Stomach (tissue), 8 donors: ENCODE measurements at regions not wholly inside any gene's neighbourhood (a gene's known extent, or its start where the extent isn't known, plus 50 kb on each side); places are given as distances from the start of the nearest gene placed in this dataset.

Experiments
- DNase-seq, 2 donors: peaks; one replicate each; pipeline versions ENCODE4 v3.0.0 to v3.0.0-alpha.2; 2013 to 2019
- H3K27ac ChIP-seq, 5 donors: fragments of 200-600 bp in 4 of 5; sonication (generic) in 4 of 5; one replicate each; pipeline ENCODE4 v1.5.1; 2013 to 2019; ENCODE audit warnings: mild to moderate bottlenecking in 1 of 5, moderate library complexity in 1 of 5
- H3K27me3 ChIP-seq, 3 donors: fragments of 200-600 bp; sonication (generic); one replicate each; pipeline ENCODE4 v1.5.1; 2017 to 2019; ENCODE audit warnings: mixed run types in 1 of 3
- H3K36me3 ChIP-seq, 4 donors: fragments of 200-600 bp; sonication (generic); 1 replicate in 3 of 4; 2 replicates in 1 of 4; pipeline ENCODE4 v1.5.1; 2016 to 2019
- H3K4me1 ChIP-seq, 4 donors: fragments of 200-600 bp; sonication (generic); one replicate each; pipeline ENCODE4 v1.5.1; 2016 to 2019
- H3K4me3 ChIP-seq, 4 donors: fragments of 200-600 bp; sonication (generic) in 3 of 4; one replicate each; pipeline ENCODE4 v1.5.1; 2016 to 2019; ENCODE audit warnings: mild to moderate bottlenecking in 1 of 4
- H3K9me3 ChIP-seq, 4 donors: fragments of 200-600 bp; sonication (generic); one replicate each; pipeline ENCODE4 v1.5.1; 2016 to 2019
- EP300 ChIP-seq: sonication (generic); formaldehyde crosslinking; IDR thresholded peaks from one replicate; pipeline ENCODE4 v1.6.1; 2017; ENCODE audit warnings: antibody characterized with exemption
- POLR2A ChIP-seq, 4 donors: fragments of 450-650 bp; IDR thresholded peaks; one replicate each; pipeline ENCODE4 v1.6.1; 2016; ENCODE audit warnings: antibody characterized with exemption in 4 of 4, control low read depth in 2 of 4, mild to moderate bottlenecking in 1 of 4, moderate library complexity in 1 of 4
- POLR2AphosphoS5 ChIP-seq, 3 donors: sonication (generic); formaldehyde crosslinking; IDR thresholded peaks; one replicate each; pipeline ENCODE4 v1.6.1; 2016; ENCODE audit warnings: antibody characterized with exemption in 3 of 3
- WGBS, 5 donors: extraction: QIAGEN DNeasy Blood & Tissue Kit in 3 of 5; methylation state at CpG; one replicate each; pipeline versions ENCODE4 v1.1.5 to v1.1.7; 2013 to 2018; 5-methylcytosine and 5-hydroxymethylcytosine counted together
- intact Hi-C: fragments of 100-400 bp; cut with DNase I; formaldehyde crosslinking; loops from one replicate; pipeline ENCODE4 v1.15.1; 2023; ENCODE audit warnings: low total_unique reads
- TF ChIP-seq, protein P1 (sequence below), 7 experiments: fragments of 450-650 bp in 4 of 7; fragments of 200-600 bp in 3 of 7; sonication (generic) in 3 of 7; IDR thresholded peaks; one replicate each; pipeline ENCODE4 v1.5.1; 2016 to 2019; ENCODE audit warnings: antibody characterized with exemption in 7 of 7, control low read depth in 2 of 7, mild to moderate bottlenecking in 1 of 7
- donor health status: healthy with polysubstance abuse.
- donor health status: Bipolar disorder and iron deficiency.
- donor health status: healthy.

DNA sequence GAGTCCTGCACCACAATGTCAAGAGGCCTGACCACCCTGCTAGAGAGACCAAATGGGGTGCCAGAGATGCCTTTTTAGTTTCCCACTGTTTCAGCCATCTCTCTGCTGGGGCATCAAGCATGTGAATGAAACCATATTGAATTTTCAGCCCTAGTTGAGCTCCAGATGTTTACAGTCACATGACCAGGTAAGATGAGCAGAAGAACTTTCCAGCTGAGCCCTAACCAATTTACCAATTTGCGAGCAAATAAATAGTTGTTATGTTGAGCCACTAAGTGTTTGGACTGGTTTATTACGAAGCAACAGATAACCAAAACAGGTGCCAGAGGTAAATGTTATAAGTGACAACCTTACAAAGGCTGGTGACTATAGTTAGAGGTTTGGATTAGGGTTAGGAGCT lies 209.1 kb upstream of the CCL2 start:
- peaks cover 0 to 14% (median 0%) of the 10 kb centered on the region in 3 donors for H3K27me3 ChIP-seq
- TF ChIP-seq POLR2AphosphoS5 (IDR thresholded peaks at IDR 0.05): no peak
- H3K36me3 ChIP-seq: no peaks in the 10 kb centered on the region
- WGBS, 5 donors: 72 to 89% (median 81%) methylated on average over 2 of the region's 2 CpGs
- H3K9me3 ChIP-seq: peaks cover 0 to 15% (median 9%) of the 10 kb centered on the region in 4 donors
- intact Hi-C loops: no loop called here
- no peaks in the 10 kb centered on the region for H3K4me1 ChIP-seq
- no peak overlapping the region for H3K4me3 ChIP-seq
- no peak for DNase-seq
- no peak overlapping the region for H3K27ac ChIP-seq

DNA sequence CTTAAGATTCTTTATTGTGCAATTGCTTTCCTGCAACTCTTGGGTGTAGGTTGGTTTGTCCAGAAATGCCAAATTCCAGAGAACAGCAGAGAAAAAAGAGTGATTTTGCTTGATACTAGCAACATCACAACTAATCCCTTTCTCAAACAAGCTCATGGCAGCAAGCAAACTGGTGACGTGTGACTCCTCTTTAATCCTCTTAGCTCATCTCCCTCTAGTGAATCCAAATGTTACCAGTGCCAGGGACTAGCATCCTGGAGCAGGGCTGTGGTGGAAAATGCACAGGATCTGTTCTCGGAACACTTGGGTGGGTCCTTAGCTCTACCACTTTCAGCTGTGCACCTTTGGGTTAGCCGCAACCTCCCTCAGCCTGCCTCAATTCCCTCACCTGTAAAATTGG lies 204.0 kb upstream of the CCL2 start:
- Histone ChIP-seq H3K9me3 (peaks cover 0 to 6% (median 5%) of the 10 kb centered on the region in 4 donors), H3K27ac (no peak overlapping the region), H3K4me1 (no peaks in the 10 kb centered on the region), H3K36me3 (no peaks in the 10 kb centered on the region), H3K27me3 (peaks cover 0 to 22% (median 0%) of the 10 kb centered on the region in 3 donors), H3K4me3 (no peak overlapping the region)
- 60 to 72% (median 63%) methylated on average over 3 of the region's 3 CpGs for WGBS, 5 donors
- intact Hi-C loops: no loop called here
- DNase-seq: no peak
- TF ChIP-seq, protein P1, sequence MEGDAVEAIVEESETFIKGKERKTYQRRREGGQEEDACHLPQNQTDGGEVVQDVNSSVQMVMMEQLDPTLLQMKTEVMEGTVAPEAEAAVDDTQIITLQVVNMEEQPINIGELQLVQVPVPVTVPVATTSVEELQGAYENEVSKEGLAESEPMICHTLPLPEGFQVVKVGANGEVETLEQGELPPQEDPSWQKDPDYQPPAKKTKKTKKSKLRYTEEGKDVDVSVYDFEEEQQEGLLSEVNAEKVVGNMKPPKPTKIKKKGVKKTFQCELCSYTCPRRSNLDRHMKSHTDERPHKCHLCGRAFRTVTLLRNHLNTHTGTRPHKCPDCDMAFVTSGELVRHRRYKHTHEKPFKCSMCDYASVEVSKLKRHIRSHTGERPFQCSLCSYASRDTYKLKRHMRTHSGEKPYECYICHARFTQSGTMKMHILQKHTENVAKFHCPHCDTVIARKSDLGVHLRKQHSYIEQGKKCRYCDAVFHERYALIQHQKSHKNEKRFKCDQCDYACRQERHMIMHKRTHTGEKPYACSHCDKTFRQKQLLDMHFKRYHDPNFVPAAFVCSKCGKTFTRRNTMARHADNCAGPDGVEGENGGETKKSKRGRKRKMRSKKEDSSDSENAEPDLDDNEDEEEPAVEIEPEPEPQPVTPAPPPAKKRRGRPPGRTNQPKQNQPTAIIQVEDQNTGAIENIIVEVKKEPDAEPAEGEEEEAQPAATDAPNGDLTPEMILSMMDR (IDR thresholded peaks at IDR 0.05): no peak
- TF ChIP-seq POLR2AphosphoS5 (IDR thresholded peaks at IDR 0.05): no peak
- no peak for TF ChIP-seq POLR2A (IDR thresholded peaks at IDR 0.05)

DNA sequence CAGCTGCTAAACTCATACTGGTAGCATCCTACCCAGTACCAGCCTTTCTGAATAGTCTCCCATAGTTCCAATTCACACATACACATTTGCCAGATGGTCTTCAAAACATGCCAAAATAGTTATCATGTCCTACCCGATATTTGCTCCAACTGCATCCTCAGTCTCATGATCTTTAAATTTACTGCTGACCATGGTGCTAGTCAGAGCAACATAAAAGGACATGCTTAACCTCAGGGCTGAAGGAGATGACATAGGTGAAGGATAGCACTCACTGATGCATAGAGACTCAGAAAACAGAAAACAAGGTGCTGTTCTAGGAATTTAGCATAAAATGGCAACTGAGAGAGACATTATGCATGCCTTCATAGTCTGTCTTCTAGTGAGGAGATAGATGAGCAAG lies 200.6 kb upstream of the CCL2 start:
- intact Hi-C loops: no loop called here
- no peak overlapping the region for H3K27ac ChIP-seq
- no peaks in the 10 kb centered on the region for H3K4me1 ChIP-seq
- TF ChIP-seq EP300 (no peak), POLR2A (IDR thresholded peaks at IDR 0.05) (no peak), POLR2AphosphoS5 (IDR thresholded peaks at IDR 0.05) (no peak)
- TF ChIP-seq, protein P1 (IDR thresholded peaks at IDR 0.05): no peak
- H3K36me3 ChIP-seq: no peaks in the 10 kb centered on the region
- H3K27me3 ChIP-seq: peaks cover 0 to 26% (median 0%) of the 10 kb centered on the region in 3 donors
- peaks cover 0 to 7% (median 1%) of the 10 kb centered on the region in 4 donors for H3K9me3 ChIP-seq
- WGBS, 5 donors: 76 to 91% (median 87%) methylated on average over 1 of the region's 1 CpG
- H3K4me3 ChIP-seq: no peak overlapping the region
- no peak for DNase-seq

DNA sequence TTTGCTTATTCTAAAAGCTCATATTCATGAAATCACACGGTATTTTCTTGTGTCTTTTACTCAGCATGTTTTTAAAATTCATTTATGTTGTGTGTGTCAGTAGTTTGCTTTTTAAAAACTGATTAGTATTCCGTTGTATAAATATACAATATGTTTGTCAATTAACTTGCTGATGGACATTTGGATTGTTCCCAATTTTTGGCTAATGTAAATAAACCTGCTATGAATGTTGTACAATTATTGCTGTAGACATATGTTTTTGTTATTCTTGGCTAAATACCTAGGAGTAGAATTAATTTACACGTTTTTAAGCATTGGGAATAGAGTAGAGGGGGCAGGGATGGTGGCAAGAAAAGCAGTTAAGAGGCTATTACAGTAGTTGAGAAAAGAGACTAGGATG lies 199.5 kb upstream of the CCL2 start:
- intact Hi-C loops: no loop called here
- Histone ChIP-seq H3K9me3 (peaks cover 0 to 13% (median 5%) of the 10 kb centered on the region in 4 donors), H3K4me3 (no peak overlapping the region), H3K27me3 (peaks cover 0 to 22% (median 0%) of the 10 kb centered on the region in 3 donors), H3K36me3 (no peaks in the 10 kb centered on the region), H3K27ac (no peak overlapping the region), H3K4me1 (no peaks in the 10 kb centered on the region)
- 33 to 42% (median 35%) methylated on average over 3 of the region's 3 CpGs for WGBS, 5 donors
- TF ChIP-seq POLR2AphosphoS5 (IDR thresholded peaks at IDR 0.05) (no peak), EP300 (no peak)
- TF ChIP-seq, protein P1 (IDR thresholded peaks at IDR 0.05): no peak
- DNase-seq: no peak

DNA sequence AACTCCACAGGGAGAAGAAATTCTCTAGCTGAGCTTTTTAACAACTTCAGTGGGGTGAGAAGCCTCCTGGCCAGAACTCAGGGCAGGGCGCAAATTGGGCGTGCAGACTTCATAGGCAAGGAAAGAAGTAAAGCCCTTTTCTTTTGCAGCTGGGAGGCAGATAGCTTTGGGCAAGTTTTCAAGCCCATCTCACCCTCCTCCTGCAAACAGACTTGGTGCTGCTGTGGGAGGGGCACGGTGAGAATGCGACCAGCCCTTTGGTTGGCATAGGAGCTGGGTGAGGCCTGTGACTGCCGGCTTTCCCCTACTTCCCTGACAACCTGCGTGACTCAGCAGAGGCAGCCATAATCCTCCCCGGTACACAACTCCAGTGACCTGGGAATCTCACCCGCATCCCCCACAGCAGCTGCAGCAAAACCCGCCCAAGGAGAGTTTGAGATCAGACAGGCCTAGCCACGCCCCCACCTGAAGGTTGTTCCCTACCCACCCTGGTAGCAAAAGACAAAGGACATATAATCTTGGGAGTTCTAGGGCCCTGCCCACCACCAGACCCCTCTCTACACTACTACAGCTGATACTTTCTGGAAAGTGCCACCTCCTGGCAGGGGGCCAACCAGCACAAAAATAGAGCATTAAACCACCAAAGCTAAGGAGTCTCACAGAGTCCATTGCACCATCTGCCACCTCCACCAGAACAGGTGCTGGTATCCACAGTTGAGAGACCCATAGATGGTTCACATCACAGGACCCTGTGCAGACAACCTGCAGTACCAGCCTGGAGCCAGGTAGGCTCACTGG lies 195.5 kb upstream of the CCL2 start:
- Histone ChIP-seq H3K27ac (no peak overlapping the region), H3K4me1 (no peaks in the 10 kb centered on the region), H3K36me3 (no peaks in the 10 kb centered on the region), H3K9me3 (peaks cover 0 to 18% (median 5%) of the 10 kb centered on the region in 4 donors), H3K4me3 (no peak overlapping the region), H3K27me3 (peaks cover 0 to 10% (median 0%) of the 10 kb centered on the region in 3 donors)
- intact Hi-C loops: no loop called here
- 86 to 93% (median 90%) methylated on average over 9 to 10 of the region's 10 CpGs for WGBS, 5 donors
- DNase-seq: no peak
- TF ChIP-seq, protein P1 (IDR thresholded peaks at IDR 0.05): no peak
